Astrocyte (in vitro differentiated cells and primary cell): ENCODE measurements at regions not wholly inside any gene's neighbourhood (a gene's known extent, or its start where the extent isn't known, plus 50 kb on each side); places are given as distances from the start of the nearest gene placed in this dataset.

ENCODE experiments used
- CTCF ChIP-seq: IDR thresholded peaks from 2 replicates; pipeline ENCODE4 v1.5.1; 2011; ENCODE audit warnings: low read depth, mild to moderate bottlenecking, inconsistent platforms, low read length, moderate library complexity; ENCODE audit not compliant: insufficient read depth
- EZH2 ChIP-seq: IDR thresholded peaks from 2 replicates; pipeline ENCODE4 v1.6.1; 2012; ENCODE audit warnings: mild to moderate bottlenecking, low read length, inconsistent platforms; ENCODE audit not compliant: insufficient read depth

- TF ChIP-seq CTCF (no peak), EZH2 (no peak)
Observed at GRCh38 chr15:70385711-70386110, 288.0 kb upstream of the TLE3 start.
